Left lung (tissue), 4 donors: ENCODE measurements at regions not wholly inside any gene's neighbourhood (a gene's known extent, or its start where the extent isn't known, plus 50 kb on each side); places are given as distances from the start of the nearest gene placed in this dataset.
"Not testable (repeated sequence)": the region's sequence is repeated elsewhere in the genome, so short reads cannot be mapped to it uniquely, and the experiment has no call there.

Experiments used
- ATAC-seq: fragments of 200-7000 bp; cut with Tn5 transposase; one replicate; pipeline ENCODE4 v1.9.1; 2020; ENCODE audit warnings: moderate library complexity
- DNase-seq, 4 donors: peaks; one replicate each; pipeline ENCODE4 v3.0.0-alpha.2; 2013 to 2020
- H3K27ac ChIP-seq, 2 donors: fragments of 200-600 bp; sonication (generic) in 1 of 2; one replicate each; pipeline versions ENCODE4 v1.5.0 to v1.8.0; 2020 to 2021
- H3K27me3 ChIP-seq, 2 donors: fragments of 200-600 bp; sonication (generic) in 1 of 2; one replicate each; pipeline versions ENCODE4 v1.5.0 to v1.8.0; 2020 to 2021
- H3K36me3 ChIP-seq, 2 donors: fragments of 200-600 bp; sonication (generic) in 1 of 2; one replicate each; pipeline versions ENCODE4 v1.5.0 to v1.8.0; 2020 to 2021
- H3K4me1 ChIP-seq, 2 donors: fragments of 200-600 bp; one replicate each; pipeline ENCODE4 v1.8.0; 2021
- H3K4me3 ChIP-seq, 2 donors: fragments of 200-600 bp; sonication (generic) in 1 of 2; one replicate each; pipeline versions ENCODE4 v1.5.0 to v1.8.0; 2020 to 2021; ENCODE audit warnings: mild to moderate bottlenecking in 1 of 2
- H3K9me3 ChIP-seq, 2 donors: fragments of 200-600 bp; sonication (generic) in 1 of 2; one replicate each; pipeline versions ENCODE4 v1.5.0 to v1.8.0; 2020 to 2021
- intact Hi-C, 2 donors: fragments of 100-400 bp; cut with DNase I; formaldehyde crosslinking; loops; one replicate each; pipeline versions ENCODE4 v1.11.2 to v1.14.2; 2022
- donor health status: DM: no; HTN: yes; CAD: no.
- donor health status: DM: no; HTN: no; CAD: no.

DNA sequence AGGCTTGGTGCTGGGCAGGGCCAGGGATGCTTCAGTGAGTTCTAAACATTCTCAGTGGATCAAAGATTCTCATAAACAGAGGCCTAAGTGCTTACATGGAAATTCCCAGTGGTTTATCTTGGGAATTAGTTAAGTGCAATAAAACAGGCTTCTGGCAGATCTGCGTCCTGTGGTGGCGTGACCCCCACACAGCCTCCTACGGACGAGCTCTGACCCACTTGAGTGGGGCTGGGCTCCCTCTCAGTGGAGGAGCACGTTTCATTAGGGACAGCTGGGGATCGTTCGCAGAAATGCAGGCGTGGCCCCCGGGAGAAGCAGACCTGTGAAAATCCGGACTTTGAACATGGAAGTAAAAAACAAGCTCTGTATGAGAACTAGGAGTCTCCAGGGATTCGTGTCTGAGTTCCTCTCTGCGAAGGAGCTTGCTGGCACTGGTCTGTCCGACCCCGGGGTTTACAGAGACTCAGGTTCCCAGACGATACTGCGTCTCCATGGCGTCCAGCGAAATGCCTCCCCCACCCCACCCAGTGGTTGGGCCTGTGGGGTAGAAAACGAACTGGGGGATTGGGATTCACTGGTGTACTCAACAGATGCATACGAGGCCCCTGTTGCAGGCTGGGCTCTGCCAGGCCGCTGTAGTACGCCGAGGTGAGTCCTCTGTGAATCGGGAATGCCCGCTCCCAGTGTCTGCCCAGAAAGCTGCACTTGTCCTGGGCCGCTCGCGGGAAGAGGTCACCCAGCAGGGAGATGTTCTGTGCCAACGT, 117.6 kb downstream of the NPIPB11 start:
- DNase-seq (peak in 2 of 4 donors; percentile 22 to 55), ATAC-seq (peak; percentile 2)
- intact Hi-C loops, H3K4me3 ChIP-seq, H3K36me3 ChIP-seq, H3K27me3 ChIP-seq, H3K9me3 ChIP-seq: not testable (repeated sequence)
- Histone ChIP-seq H3K4me1 (peaks cover 0 to 38% of the 10 kb centered on the region in 2 donors), H3K27ac (peak overlapping the region in 1 of 2 donors; percentile 62)

DNA sequence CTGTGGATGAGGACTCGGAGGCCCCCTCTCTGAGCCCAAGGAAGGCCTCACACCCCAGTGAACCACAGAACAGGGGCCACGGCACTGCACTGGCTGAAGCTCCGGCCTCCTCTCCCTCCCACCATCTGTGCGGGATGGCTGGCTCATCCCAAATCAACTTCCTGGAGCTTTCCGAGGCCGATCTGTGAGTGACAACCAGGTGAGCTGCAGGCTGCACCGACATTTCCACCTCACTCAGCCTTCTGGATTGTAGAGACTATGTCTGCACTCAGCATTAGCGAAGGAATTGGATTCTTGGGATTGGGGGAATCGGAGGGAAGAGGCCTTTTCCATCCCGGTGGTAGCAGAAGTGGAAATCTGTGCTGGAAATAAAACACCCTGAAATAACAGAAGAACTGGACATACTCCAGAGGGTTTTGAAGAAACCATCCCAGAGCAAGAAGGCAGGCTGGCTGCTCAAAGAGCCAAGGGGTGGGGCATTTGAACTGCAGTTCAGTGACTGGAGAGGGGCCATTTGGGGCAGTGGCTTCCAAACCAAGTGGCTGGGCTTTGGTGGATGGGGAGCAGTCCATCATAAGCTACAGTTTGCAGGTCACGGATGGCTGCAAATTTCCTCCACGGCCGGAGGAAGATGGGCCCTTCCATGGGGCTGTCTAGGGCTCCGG, 118.5 kb downstream of the NPIPB11 start:
- peaks cover 0 to 38% of the 10 kb centered on the region in 2 donors for H3K4me1 ChIP-seq

DNA sequence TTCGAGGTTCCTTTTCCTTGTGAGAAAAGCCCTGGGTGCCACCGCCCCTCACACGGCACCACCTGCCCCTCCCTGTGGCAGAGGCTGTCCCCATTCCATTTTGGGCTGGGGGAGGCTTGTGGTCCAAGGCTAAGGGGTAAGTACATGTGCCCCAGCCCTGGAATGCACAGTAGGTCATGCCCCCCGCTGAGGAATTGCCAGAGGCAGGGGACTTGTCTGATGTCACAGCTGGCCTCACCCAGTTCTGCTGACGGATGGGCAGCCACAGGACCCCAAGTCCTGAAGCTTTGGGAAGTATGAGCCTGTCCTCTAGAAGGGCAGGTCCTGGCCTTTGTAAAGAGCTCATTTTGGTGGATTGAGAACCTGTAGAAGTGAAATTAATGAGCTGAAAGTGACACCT, 119.3 kb downstream of the NPIPB11 start:
- intact Hi-C loops, H3K4me3 ChIP-seq, H3K9me3 ChIP-seq, ATAC-seq, H3K27ac ChIP-seq, DNase-seq, H3K27me3 ChIP-seq, H3K36me3 ChIP-seq: not testable (repeated sequence)
- H3K4me1 ChIP-seq, result peaks cover 0 to 38% of the 10 kb centered on the region in 2 donors

More for the DNA sequence above, 118.5 kb downstream of the NPIPB11 start:
- H3K27ac ChIP-seq, result peak overlapping the region in 1 of 2 donors; percentile 62
- H3K4me3 ChIP-seq, H3K9me3 ChIP-seq, H3K27me3 ChIP-seq, intact Hi-C loops, ATAC-seq, H3K36me3 ChIP-seq: not testable (repeated sequence)
- peak in 1 of 4 donors; percentile 33 for DNase-seq

DNA sequence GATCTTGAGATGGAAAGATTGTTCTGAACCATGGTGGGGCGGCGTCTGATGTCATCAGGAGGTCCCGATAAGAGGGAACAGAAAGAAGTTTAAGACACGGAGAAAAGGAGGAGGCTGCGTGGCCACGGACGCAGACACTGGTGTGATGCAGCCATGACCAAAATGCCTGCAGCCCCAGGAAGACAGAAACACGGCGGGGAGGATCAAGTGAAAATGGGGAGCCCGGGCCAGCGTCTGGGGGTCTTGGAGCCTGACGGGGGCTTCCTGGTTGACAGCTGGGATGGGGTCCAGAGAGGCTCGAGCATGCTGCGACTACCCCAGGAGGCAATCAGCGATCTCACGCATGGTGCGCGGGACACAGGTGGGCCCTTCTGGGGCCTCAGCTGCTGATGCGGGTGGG, 119.7 kb downstream of the NPIPB11 start:
- H3K36me3 ChIP-seq, H3K4me3 ChIP-seq, DNase-seq, H3K9me3 ChIP-seq, intact Hi-C loops, H3K27me3 ChIP-seq, ATAC-seq, H3K27ac ChIP-seq: not testable (repeated sequence)
- H3K4me1 ChIP-seq, result peaks cover 0 to 35% of the 10 kb centered on the region in 2 donors

GRCh38 chr16:29286161-29286560, 120.3 kb downstream of the NPIPB11 start:
- H3K27me3 ChIP-seq, intact Hi-C loops, DNase-seq, H3K4me3 ChIP-seq, H3K27ac ChIP-seq, H3K9me3 ChIP-seq, H3K36me3 ChIP-seq, ATAC-seq: not testable (repeated sequence)
- peaks cover 0 to 28% of the 10 kb centered on the region in 2 donors for H3K4me1 ChIP-seq

- peaks cover 0 to 20% of the 10 kb centered on the region in 2 donors for H3K4me1 ChIP-seq
- H3K36me3 ChIP-seq, DNase-seq, H3K9me3 ChIP-seq, intact Hi-C loops, ATAC-seq, H3K4me3 ChIP-seq, H3K27me3 ChIP-seq, H3K27ac ChIP-seq: not testable (repeated sequence)
Observed at GRCh38 chr16:29285151-29285885, 121.2 kb downstream of the NPIPB11 start.

- H3K36me3 ChIP-seq, H3K4me3 ChIP-seq, DNase-seq, intact Hi-C loops, H3K27ac ChIP-seq, H3K9me3 ChIP-seq, H3K27me3 ChIP-seq, ATAC-seq: not testable (repeated sequence)
- peaks cover 0 to 17% of the 10 kb centered on the region in 2 donors for H3K4me1 ChIP-seq
Observed at GRCh38 chr16:29284723-29285122, 121.8 kb downstream of the NPIPB11 start.

DNA sequence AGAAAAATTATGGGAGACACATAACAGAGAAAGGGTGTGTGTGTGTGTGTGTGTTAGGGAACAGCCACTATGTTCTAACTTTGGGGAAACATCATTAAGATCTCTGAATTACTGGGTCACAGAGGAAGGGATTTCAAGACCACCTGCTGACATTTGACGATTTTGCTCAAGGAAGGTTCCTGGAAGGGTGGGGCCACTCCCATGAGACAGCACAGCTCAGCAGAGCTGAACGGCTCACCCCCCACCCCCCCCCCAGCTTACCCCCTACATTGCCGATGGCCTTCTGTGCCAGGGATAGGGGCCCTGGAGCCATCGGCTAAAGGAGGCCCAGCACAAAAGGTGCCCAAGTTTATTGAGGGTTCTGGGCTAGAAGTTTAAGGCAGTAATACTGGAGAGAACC, 122.4 kb downstream of the NPIPB11 start:
- H3K9me3 ChIP-seq, H3K27ac ChIP-seq, H3K27me3 ChIP-seq, ATAC-seq, H3K36me3 ChIP-seq, DNase-seq, intact Hi-C loops, H3K4me3 ChIP-seq: not testable (repeated sequence)
- H3K4me1 ChIP-seq, result peaks cover 0 to 11% of the 10 kb centered on the region in 2 donors

GRCh38 chr16:29278097-29278871, 128.2 kb downstream of the NPIPB11 start:
- H3K4me3 ChIP-seq, H3K27ac ChIP-seq, intact Hi-C loops, H3K9me3 ChIP-seq, H3K36me3 ChIP-seq, DNase-seq, H3K4me1 ChIP-seq, H3K27me3 ChIP-seq: not testable (repeated sequence)
- peak; percentile 29 for ATAC-seq

DNA sequence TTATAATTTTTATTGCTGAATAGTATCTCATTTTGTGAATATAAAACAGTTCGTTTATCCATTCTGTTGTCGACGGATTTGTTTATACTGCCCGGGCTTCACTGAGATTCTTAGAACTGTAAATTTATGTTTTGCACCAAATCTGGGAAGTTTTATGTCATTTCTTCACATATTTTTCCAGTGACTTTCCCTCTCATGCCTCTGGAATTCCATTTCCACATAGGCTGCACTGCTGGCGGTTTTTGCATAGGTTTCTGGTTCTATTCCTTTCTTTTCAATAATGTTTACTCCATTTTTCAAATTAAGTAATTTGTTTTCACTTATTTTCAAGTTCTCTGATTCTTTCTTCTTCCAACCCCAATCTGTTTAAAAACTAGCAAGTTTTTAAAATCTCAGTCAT, 130.1 kb downstream of the NPIPB11 start:
- ATAC-seq, H3K36me3 ChIP-seq, H3K27me3 ChIP-seq, H3K27ac ChIP-seq, intact Hi-C loops, H3K4me1 ChIP-seq, H3K4me3 ChIP-seq, DNase-seq, H3K9me3 ChIP-seq: not testable (repeated sequence)

- DNase-seq, H3K27me3 ChIP-seq, intact Hi-C loops, H3K4me3 ChIP-seq, H3K27ac ChIP-seq, H3K36me3 ChIP-seq, H3K4me1 ChIP-seq, ATAC-seq, H3K9me3 ChIP-seq: not testable (repeated sequence)
Observed at GRCh38 chr16:29274055-29275035, 132.2 kb downstream of the NPIPB11 start.
